Neuronal stem cell (in vitro differentiated cells): ENCODE measurements at regions not wholly inside any gene's neighbourhood (a gene's known extent, or its start where the extent isn't known, plus 50 kb on each side); places are given as distances from the start of the nearest gene placed in this dataset.

Source experiments
- DNase-seq: peaks from one replicate; pipeline ENCODE4 v3.0.0-alpha.2; 2013; ENCODE audit warnings: low spot score
- H2AFZ ChIP-seq: one replicate; pipeline ENCODE4 v1.6.1; 2013; ENCODE audit warnings: mild to moderate bottlenecking, low read length, inconsistent platforms
- H2AK5ac ChIP-seq: 2 replicates; pipeline ENCODE4 v1.6.1; 2013; ENCODE audit warnings: low read depth, mild to moderate bottlenecking, inconsistent platforms, low read length, moderate library complexity, mixed read lengths
- H2BK120ac ChIP-seq: 2 replicates; pipeline ENCODE4 v1.6.1; 2013; ENCODE audit warnings: low read depth, mild to moderate bottlenecking, inconsistent platforms, low read length, moderate library complexity, mixed read lengths
- H2BK12ac ChIP-seq: one replicate; pipeline ENCODE4 v1.6.1; 2013; ENCODE audit warnings: low read length, inconsistent platforms
- H2BK15ac ChIP-seq: 2 replicates; pipeline ENCODE4 v1.6.1; 2013; ENCODE audit warnings: mild to moderate bottlenecking, low read length, inconsistent platforms, mixed read lengths
- H2BK5ac ChIP-seq: one replicate; pipeline ENCODE4 v1.6.1; 2013; ENCODE audit warnings: inconsistent platforms, mild to moderate bottlenecking, low read length, moderate library complexity
- H3K14ac ChIP-seq: one replicate; pipeline ENCODE4 v1.6.1; 2013; ENCODE audit warnings: low read length, inconsistent platforms
- H3K18ac ChIP-seq: 2 replicates; pipeline ENCODE4 v1.6.1; 2013; ENCODE audit warnings: low read length, inconsistent platforms
- H3K23ac ChIP-seq: 2 replicates; pipeline ENCODE4 v1.6.1; 2013; ENCODE audit warnings: low read depth, mild to moderate bottlenecking, mixed read lengths, low read length, inconsistent platforms; ENCODE audit not compliant: poor library complexity
- H3K27ac ChIP-seq: replicated peaks from 3 replicates; pipeline ENCODE4 v1.5.1; 2013; ENCODE audit warnings: low read length, inconsistent platforms
- H3K27me3 ChIP-seq, 3 experiments: 2 replicates each; pipeline ENCODE4 v1.6.1; 2013; ENCODE audit warnings: low read length in 3 of 3, mild to moderate bottlenecking in 2 of 3, inconsistent platforms in 1 of 3, low read depth in 1 of 3, mixed read lengths in 1 of 3, moderate library complexity in 1 of 3; ENCODE audit not compliant: control insufficient read depth in 3 of 3, insufficient read depth in 3 of 3
- H3K36me3 ChIP-seq, 2 donors: replicated peaks in 1 of 2; 2 replicates each; pipeline ENCODE4 v1.6.1; 2013; ENCODE audit warnings: low read length in 2 of 2; ENCODE audit not compliant: control insufficient read depth in 2 of 2, insufficient read depth in 2 of 2
- H3K4ac ChIP-seq: 2 replicates; pipeline ENCODE4 v1.6.1; 2013; ENCODE audit warnings: inconsistent platforms, mild to moderate bottlenecking, low read length, moderate library complexity
- H3K4me1 ChIP-seq, 2 donors: 1 replicate in 1 of 2; 2 replicates in 1 of 2; pipeline ENCODE4 v1.6.1; 2013; ENCODE audit warnings: low read length in 2 of 2, low read depth in 1 of 2; ENCODE audit not compliant: control insufficient read depth in 2 of 2, insufficient read depth in 1 of 2
- H3K4me2 ChIP-seq: one replicate; pipeline ENCODE4 v1.6.1; 2013; ENCODE audit warnings: mild to moderate bottlenecking, low read length, inconsistent platforms; ENCODE audit not compliant: insufficient read depth, poor library complexity, severe bottlenecking
- H3K4me3 ChIP-seq, 2 donors: 2 replicates each; pipeline ENCODE4 v1.5.1; 2013; ENCODE audit warnings: low read length in 2 of 2, mild to moderate bottlenecking in 2 of 2, inconsistent platforms in 1 of 2, moderate library complexity in 1 of 2
- H3K79me1 ChIP-seq: one replicate; pipeline ENCODE4 v1.6.1; 2013; ENCODE audit warnings: low read depth, mild to moderate bottlenecking, inconsistent platforms, low read length, moderate library complexity
- H3K9ac ChIP-seq: one replicate; pipeline ENCODE4 v1.6.1; 2013; ENCODE audit warnings: mild to moderate bottlenecking, low read depth, low read length, inconsistent platforms; ENCODE audit not compliant: poor library complexity
- H3K9me3 ChIP-seq, 2 donors: replicated peaks in 1 of 2; 2 replicates each; pipeline versions ENCODE3 to v1.6.1; 2013; ENCODE audit warnings: low read length in 2 of 2, mild to moderate bottlenecking in 2 of 2, inconsistent platforms in 1 of 2, low read depth in 1 of 2, mixed read lengths in 1 of 2, moderate library complexity in 1 of 2; ENCODE audit not compliant: control insufficient read depth in 2 of 2, insufficient read depth in 1 of 2
- H4K8ac ChIP-seq: one replicate; pipeline ENCODE4 v1.6.1; 2013; ENCODE audit warnings: low read depth, mild to moderate bottlenecking, inconsistent platforms, low read length, moderate library complexity
- H4K91ac ChIP-seq: one replicate; pipeline ENCODE4 v1.6.1; 2013; ENCODE audit warnings: low read length, low read depth, mild to moderate bottlenecking, inconsistent platforms; ENCODE audit not compliant: poor library complexity
- WGBS, 2 donors: extraction: QIAGEN DNeasy Blood & Tissue Kit; methylation state at CpG; one replicate each; pipeline ENCODE4 v1.1.7; 2013; ENCODE audit warnings: missing lambda C conversion rate in 2 of 2, mixed read lengths in 1 of 2; ENCODE audit not compliant: insufficient read length in 2 of 2, insufficient replicate concordance in 1 of 2; ENCODE audit errors: extremely low coverage in 2 of 2; 5-methylcytosine and 5-hydroxymethylcytosine counted together

DNA sequence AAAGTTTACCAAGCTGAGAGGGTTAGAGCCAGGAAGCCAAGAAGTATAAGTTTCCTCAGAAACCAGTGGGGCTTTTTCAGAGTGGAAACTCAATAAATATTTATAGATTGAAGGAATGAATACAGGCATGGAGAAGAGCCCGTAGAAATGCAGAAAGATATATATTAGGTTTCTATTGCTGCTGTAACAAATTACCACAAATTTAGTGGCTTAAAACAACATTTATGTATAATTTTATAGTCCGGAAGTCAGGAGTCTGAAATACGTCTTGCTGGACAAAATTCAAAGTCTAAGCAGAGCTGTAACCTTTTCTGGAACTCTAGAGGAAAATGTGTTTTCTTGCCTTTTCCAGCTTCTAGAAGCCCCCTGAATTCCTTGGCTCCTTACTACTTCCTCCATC lies 107.3 kb upstream of the SEMA3D start:
- no peak overlapping the region for H3K9ac ChIP-seq
- no peak overlapping the region for H2BK15ac ChIP-seq
- H3K18ac ChIP-seq = no peak overlapping the region
- H4K8ac ChIP-seq = no peak overlapping the region
- no peak overlapping the region for H2AK5ac ChIP-seq
- H3K36me3 ChIP-seq = no peaks in the 10 kb centered on the region
- no peak overlapping the region for H3K4me3 ChIP-seq
- no peak overlapping the region for H2BK5ac ChIP-seq
- DNase-seq = no peak
- H3K14ac ChIP-seq = no peak overlapping the region
- no peak overlapping the region for H2BK12ac ChIP-seq
- H3K79me1 ChIP-seq = no peaks in the 10 kb centered on the region
- H3K4me2 ChIP-seq = no peak overlapping the region
- H2BK120ac ChIP-seq = no peak overlapping the region
- H3K9me3 ChIP-seq = peaks cover 0 to 4% of the 10 kb centered on the region in 2 donors
- no peak overlapping the region for H4K91ac ChIP-seq
- H3K27me3 ChIP-seq = no peaks in the 10 kb centered on the region
- H2AFZ ChIP-seq = peak overlapping the region; percentile 47
- H3K27ac ChIP-seq = no peak overlapping the region
- no CpG with 5 or more reads among the region's 3 CpGs for WGBS, 2 donors
- H3K23ac ChIP-seq = no peak overlapping the region
- H3K4ac ChIP-seq = no peak overlapping the region
- H3K4me1 ChIP-seq = peaks cover 0 to 18% of the 10 kb centered on the region in 2 donors

DNA sequence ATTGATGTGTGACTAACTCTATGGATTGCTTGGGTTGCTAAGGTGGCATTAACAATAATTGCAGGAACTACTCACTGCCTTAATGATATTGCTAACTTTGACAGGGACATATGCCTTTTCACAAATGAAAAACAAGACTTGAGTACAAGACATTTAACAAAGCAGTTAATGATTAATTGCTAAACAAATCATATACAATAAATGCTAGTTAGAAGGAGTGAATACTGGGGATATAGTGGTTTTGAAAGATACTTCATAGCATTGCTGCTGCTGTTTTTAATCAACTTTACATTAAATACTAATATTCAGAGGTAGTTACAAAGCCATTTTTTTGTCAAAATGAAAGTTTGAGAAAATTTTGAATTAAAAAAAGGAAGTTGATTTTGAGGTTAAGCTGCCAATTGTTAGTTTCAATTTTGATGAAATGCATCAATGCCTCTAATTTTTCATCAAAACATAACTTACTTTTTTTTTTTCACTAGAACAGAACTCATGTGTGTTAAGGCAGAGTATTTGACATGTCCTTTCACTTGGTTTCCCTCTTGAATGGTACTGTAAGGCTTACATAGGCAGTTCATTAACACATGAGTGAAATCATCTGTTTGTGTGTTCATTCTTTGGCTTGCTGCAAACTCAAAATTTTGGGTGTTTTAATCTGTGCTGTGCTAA lies 106.2 kb upstream of the SEMA3D start:
- no peak overlapping the region for H3K4me3 ChIP-seq
- H2BK5ac ChIP-seq = no peak overlapping the region
- peaks cover 0 to 4% of the 10 kb centered on the region in 2 donors for H3K9me3 ChIP-seq
- no peak overlapping the region for H3K23ac ChIP-seq
- no peak for DNase-seq
- no peak overlapping the region for H2BK120ac ChIP-seq
- no peak overlapping the region for H3K14ac ChIP-seq
- no peaks in the 10 kb centered on the region for H3K27me3 ChIP-seq
- H3K4me1 ChIP-seq = peaks cover 0 to 25% of the 10 kb centered on the region in 2 donors
- no peak overlapping the region for H2BK12ac ChIP-seq
- peak overlapping the region; percentile 47 for H2AFZ ChIP-seq
- no peak overlapping the region for H4K8ac ChIP-seq
- H3K9ac ChIP-seq = no peak overlapping the region
- no peak overlapping the region for H3K4ac ChIP-seq
- no peaks in the 10 kb centered on the region for H3K36me3 ChIP-seq
- H2AK5ac ChIP-seq = no peak overlapping the region
- H4K91ac ChIP-seq = no peak overlapping the region
- no peak overlapping the region for H2BK15ac ChIP-seq
- no peak overlapping the region for H3K4me2 ChIP-seq
- H3K79me1 ChIP-seq = no peaks in the 10 kb centered on the region
- no peak overlapping the region for H3K27ac ChIP-seq
- H3K18ac ChIP-seq = no peak overlapping the region

DNA sequence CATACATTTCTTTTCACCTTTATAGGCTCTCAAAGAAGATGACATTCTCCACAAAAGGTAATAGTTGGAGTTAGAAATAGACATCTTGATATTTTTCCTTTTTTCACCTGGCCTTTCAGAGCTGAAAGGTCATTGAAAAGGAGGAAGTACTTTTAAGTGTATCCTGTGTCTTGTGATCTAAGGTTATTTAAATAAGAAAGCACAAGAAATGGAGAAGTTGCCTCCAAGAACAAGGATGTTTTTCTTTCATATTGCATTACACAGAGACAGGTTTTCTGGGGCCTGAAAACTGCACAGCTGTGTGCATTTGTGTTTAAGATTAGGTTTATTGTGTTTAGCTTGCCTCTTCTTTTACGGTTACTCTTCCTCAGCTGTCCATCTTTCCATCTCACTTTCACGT lies 103.4 kb upstream of the SEMA3D start:
- H2BK5ac ChIP-seq = no peak overlapping the region
- no peak overlapping the region for H3K23ac ChIP-seq
- no peak overlapping the region for H2BK15ac ChIP-seq
- H3K9me3 ChIP-seq = peaks cover 0 to 4% of the 10 kb centered on the region in 2 donors
- no peaks in the 10 kb centered on the region for H3K27me3 ChIP-seq
- no peak overlapping the region for H3K9ac ChIP-seq
- no peak overlapping the region for H2AK5ac ChIP-seq
- no peak overlapping the region for H3K18ac ChIP-seq
- no peak for DNase-seq
- WGBS, 2 donors = no CpG with 5 or more reads among the region's 2 CpGs
- H3K14ac ChIP-seq = no peak overlapping the region
- H3K4me3 ChIP-seq = no peak overlapping the region
- H2BK12ac ChIP-seq = no peak overlapping the region
- H3K36me3 ChIP-seq = no peaks in the 10 kb centered on the region
- H4K91ac ChIP-seq = no peak overlapping the region
- no peak overlapping the region for H3K27ac ChIP-seq
- no peak overlapping the region for H3K4me2 ChIP-seq
- H2BK120ac ChIP-seq = no peak overlapping the region
- no peaks in the 10 kb centered on the region for H3K79me1 ChIP-seq
- H3K4ac ChIP-seq = no peak overlapping the region
- peaks cover 0 to 25% of the 10 kb centered on the region in 2 donors for H3K4me1 ChIP-seq
- H4K8ac ChIP-seq = no peak overlapping the region
- peak overlapping the region; percentile 37 for H2AFZ ChIP-seq

DNA sequence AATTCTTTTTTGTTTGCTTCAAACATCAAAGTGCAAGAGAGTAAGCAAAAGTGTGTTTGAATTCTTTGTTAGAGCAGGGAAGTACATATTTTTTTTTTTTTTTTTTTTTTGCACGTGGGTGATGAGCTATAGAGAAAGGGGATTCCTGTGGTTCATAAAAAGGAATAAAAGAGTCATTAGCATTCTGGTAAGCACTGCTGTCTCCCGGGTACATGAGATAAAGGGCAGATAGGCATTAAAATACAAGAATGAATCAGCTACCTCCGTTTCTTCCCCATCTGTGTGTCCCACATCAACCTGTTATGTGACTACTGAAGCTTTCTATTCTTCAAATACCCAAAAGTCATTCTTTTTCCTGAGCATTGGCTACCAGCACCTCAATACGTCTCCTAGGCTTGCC lies 102.4 kb upstream of the SEMA3D start:
- Histone ChIP-seq H3K18ac (no peak overlapping the region), H3K36me3 (no peaks in the 10 kb centered on the region), H3K4me3 (no peak overlapping the region), H3K4me1 (peaks cover 0 to 25% of the 10 kb centered on the region in 2 donors), H3K27me3 (no peaks in the 10 kb centered on the region), H3K4ac (no peak overlapping the region), H2AFZ (peak overlapping the region; percentile 78), H2BK12ac (no peak overlapping the region), H3K27ac (no peak overlapping the region), H3K23ac (no peak overlapping the region), H3K9ac (no peak overlapping the region), H4K91ac (no peak overlapping the region), H4K8ac (no peak overlapping the region), H3K14ac (no peak overlapping the region), H3K4me2 (no peak overlapping the region), H2BK15ac (no peak overlapping the region), H3K79me1 (no peaks in the 10 kb centered on the region), H2BK5ac (no peak overlapping the region), H2BK120ac (no peak overlapping the region), H3K9me3 (peaks cover 0 to 4% of the 10 kb centered on the region in 2 donors), H2AK5ac (no peak overlapping the region)
- no CpG with 5 or more reads among the region's 4 CpGs for WGBS, 2 donors
- no peak for DNase-seq
